Left ventricle myocardium inferior (tissue), 1 donor: ENCODE measurements at regions not wholly inside any gene's neighbourhood (a gene's known extent, or its start where the extent isn't known, plus 50 kb on each side); places are given as distances from the start of the nearest gene placed in this dataset.

Experiments
- DNase-seq: peaks from one replicate; pipeline ENCODE4 v3.0.0-alpha.2; 2020
- H3K27ac ChIP-seq: fragments of 200-600 bp; replicated peaks from 2 replicates; pipeline ENCODE4 v1.8.0; 2021
- H3K27me3 ChIP-seq: fragments of 200-600 bp; 2 replicates; pipeline ENCODE4 v1.8.0; 2021; ENCODE audit warnings: low read depth
- H3K36me3 ChIP-seq: fragments of 200-600 bp; 2 replicates; pipeline ENCODE4 v1.8.0; 2021
- H3K4me1 ChIP-seq: fragments of 200-600 bp; 2 replicates; pipeline ENCODE4 v1.8.0; 2021
- H3K4me3 ChIP-seq: fragments of 200-600 bp; 2 replicates; pipeline ENCODE4 v1.8.0; 2021; ENCODE audit warnings: mild to moderate bottlenecking, moderate library complexity
- H3K9me3 ChIP-seq: fragments of 200-600 bp; replicated peaks from 2 replicates; pipeline ENCODE4 v1.8.0; 2021
- CTCF ChIP-seq: fragments of 200-600 bp; IDR thresholded peaks from 2 replicates; pipeline ENCODE4 v1.8.0; 2021; ENCODE audit warnings: antibody characterized with exemption, mild to moderate bottlenecking, borderline replicate concordance
- intact Hi-C: fragments of 100-400 bp; cut with micrococcal nuclease; formaldehyde crosslinking; loops from one replicate; pipeline ENCODE4 v1.11.0; 2022
- donor health status: DM: no; HTN: yes; CAD: no; lungs with severe emphysema.

DNA sequence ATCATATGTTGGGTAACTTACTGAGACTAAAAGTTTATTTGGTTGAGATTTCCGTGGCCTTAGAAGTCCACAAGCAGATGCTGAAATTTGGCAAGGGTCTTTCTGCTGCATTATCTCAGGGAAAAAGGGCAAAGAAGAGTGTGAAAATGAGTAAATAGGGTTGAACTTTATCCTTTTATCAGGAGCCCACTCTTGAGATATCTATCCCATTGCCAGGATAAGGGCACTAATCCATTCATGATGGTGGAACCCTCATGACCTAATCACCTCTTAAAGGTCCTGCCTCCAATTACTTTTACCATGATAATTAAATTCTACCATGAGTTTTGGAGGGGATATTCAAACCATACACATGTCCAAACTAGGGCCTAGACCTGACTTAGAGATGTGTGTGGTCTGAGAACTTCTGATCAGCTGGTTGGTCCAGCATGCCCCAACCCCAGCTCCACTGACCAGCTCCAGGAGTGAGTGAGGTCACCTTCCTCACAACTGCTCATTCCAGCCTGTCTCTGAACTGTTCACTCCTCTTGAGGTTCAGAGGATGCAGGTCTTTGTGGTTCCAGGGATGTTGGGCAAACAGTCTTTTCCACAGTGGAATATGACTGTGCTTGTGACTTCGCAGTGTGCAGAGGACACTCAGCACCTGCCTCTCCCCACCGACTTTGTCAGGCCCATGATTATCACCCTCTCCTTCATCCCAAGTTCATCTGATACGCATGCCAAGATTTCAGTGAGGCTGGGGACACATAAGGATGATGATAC is 130.1 kb upstream of the TOP3B start:
- Histone ChIP-seq H3K27me3 (peaks cover 5% of the 10 kb centered on the region), H3K27ac (no peak overlapping the region), H3K9me3 (no peaks in the 10 kb centered on the region), H3K4me1 (no peaks in the 10 kb centered on the region), H3K36me3 (no peaks in the 10 kb centered on the region), H3K4me3 (no peak overlapping the region)
- intact Hi-C loops, result no loop called here
- no peak for TF ChIP-seq CTCF
- DNase-seq, result no peak

DNA sequence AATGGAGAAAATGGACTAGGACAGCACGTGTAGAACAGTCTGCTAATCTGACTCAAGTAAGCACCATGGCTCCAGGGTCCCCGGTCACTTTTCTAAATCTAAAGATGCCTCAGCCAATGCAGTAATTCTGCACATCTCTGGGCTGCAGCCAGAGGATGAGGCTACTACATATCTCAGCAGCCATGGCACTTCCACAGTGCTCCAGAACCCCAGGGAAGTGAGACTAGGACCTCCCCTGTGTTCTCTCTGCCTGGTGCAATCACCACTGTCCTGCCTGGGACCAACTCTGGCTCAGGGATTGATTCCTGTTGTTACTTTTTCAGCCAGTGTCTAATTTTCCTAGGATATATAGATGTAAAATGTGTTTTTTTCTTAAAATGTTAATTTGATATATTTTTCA is 129.4 kb upstream of the TOP3B start:
- intact Hi-C loops, result no loop called here
- no peak overlapping the region for H3K4me3 ChIP-seq
- no peaks in the 10 kb centered on the region for H3K9me3 ChIP-seq
- no peak for DNase-seq
- H3K27ac ChIP-seq, result no peak overlapping the region
- no peaks in the 10 kb centered on the region for H3K4me1 ChIP-seq
- no peaks in the 10 kb centered on the region for H3K36me3 ChIP-seq
- TF ChIP-seq CTCF, result no peak
- H3K27me3 ChIP-seq, result peaks cover 12% of the 10 kb centered on the region

- H3K4me1 ChIP-seq, result no peaks in the 10 kb centered on the region
- no peak for DNase-seq
- intact Hi-C loops, result no loop called here
- no peaks in the 10 kb centered on the region for H3K9me3 ChIP-seq
- no peaks in the 10 kb centered on the region for H3K36me3 ChIP-seq
- peaks cover 17% of the 10 kb centered on the region for H3K27me3 ChIP-seq
- H3K27ac ChIP-seq, result no peak overlapping the region
- H3K4me3 ChIP-seq, result no peak overlapping the region
- TF ChIP-seq CTCF, result no peak
These were observed 128.7 kb upstream of the TOP3B start for GRCh38 chr22:22111267-22111751.

DNA sequence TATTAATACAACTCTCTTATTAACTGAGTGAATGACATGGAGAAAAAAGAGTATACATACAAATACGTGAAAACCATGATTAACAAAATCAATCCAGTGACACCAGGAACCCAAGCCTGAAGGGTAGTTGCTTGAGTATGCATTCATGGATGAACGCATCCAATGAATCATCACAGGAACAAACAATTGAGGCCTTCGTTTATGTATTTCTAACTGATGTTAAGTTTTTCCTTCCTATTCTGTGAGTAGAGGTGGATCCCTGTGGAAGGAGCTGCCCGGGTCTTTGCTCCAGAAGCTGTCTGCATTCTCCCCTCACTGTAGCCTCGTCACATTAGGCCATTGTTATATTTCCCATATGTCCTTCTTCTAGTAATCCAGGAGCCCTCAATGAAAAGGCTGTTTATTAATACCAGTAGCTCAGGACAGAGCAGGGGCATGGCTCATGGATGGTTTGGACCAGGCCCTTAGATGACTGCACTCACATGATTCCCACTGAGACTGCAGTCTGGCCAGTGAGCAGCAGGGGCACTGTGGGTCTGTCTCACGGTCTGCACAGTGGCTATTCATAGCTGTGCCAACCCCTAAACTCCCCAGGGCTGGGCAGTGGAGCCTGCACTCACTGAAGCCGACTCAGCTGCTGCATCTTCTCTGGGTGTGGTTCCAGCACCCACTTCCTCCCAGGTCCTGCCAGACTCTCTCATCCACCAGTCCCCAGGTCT is 128.1 kb upstream of the TOP3B start:
- peak; percentile 60 for TF ChIP-seq CTCF
- Histone ChIP-seq H3K36me3 (no peaks in the 10 kb centered on the region), H3K4me3 (no peak overlapping the region), H3K9me3 (no peaks in the 10 kb centered on the region), H3K4me1 (no peaks in the 10 kb centered on the region), H3K27me3 (peaks cover 22% of the 10 kb centered on the region), H3K27ac (no peak overlapping the region)
- no peak for DNase-seq
- intact Hi-C loops, result no loop called here

DNA sequence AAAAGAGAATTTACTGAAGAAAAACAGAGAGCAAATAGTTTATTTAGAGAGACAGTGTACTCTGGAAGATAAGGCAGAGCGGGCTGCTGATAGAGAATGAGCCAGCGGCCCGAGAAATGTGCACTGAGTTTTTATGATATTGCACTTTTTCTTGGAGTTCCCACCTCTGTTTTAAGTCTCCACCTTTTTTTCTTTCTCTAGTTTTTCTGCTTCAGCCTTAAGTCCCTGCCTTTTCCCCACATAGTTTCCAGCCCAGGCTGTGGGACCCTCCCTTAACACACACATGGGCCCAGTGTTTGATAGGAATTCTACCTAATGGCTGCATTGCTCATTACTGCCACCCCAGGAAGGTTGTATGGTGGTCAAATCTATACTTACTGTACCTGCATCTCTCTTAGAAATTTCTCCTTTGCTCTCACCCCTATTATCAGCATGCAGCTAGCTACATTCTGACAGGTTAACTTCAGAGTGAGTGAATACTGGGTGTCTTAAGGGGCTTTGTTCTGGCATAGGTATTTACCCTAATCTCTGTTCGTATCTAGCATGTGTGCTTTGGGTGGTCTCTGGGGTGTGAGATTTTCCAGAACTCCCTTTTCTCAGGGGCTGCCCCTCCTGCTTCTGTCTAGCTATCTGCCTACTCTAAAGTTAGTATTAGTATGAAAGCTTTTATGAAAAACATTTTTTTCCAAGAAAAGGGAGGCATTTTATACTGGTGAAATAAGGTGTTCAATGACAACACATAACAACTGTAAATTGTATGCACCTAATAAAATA is 127.3 kb upstream of the TOP3B start:
- no peak for TF ChIP-seq CTCF
- DNase-seq, result no peak
- intact Hi-C loops, result no loop called here

More for the DNA sequence above, 127.3 kb upstream of the TOP3B start:
- H3K4me1 ChIP-seq, result no peaks in the 10 kb centered on the region
- no peaks in the 10 kb centered on the region for H3K9me3 ChIP-seq
- H3K27me3 ChIP-seq, result peaks cover 24% of the 10 kb centered on the region
- no peaks in the 10 kb centered on the region for H3K36me3 ChIP-seq
- H3K27ac ChIP-seq, result no peak overlapping the region
- no peak overlapping the region for H3K4me3 ChIP-seq
